ENCODE measurements at regions not wholly inside any gene's neighbourhood (a gene's known extent, or its start where the extent isn't known, plus 50 kb on each side); places are given as distances from the start of the nearest gene placed in this dataset.

GRCh38 chr5:75909223-75909622 lies 174.0 kb upstream of the SV2C start:
- no peaks in the 10 kb centered on the region for H3K9me3 ChIP-seq (ENCODE audit: low read depth)
- H3K27ac ChIP-seq: no peak overlapping the region
- no peaks in the 10 kb centered on the region for H3K4me1 ChIP-seq (ENCODE audit: low read depth)
- no peaks in the 10 kb centered on the region for H3K36me3 ChIP-seq
- no peak for TF ChIP-seq CTCF (IDR thresholded peaks at IDR 0.05; ENCODE audit: low read depth, low read length)
- no peak for DNase-seq (ENCODE audit: low read depth in 1 of 2, low spot score in 1 of 2)
- H3K4me3 ChIP-seq: no peak overlapping the region
- H3K27me3 ChIP-seq: no peaks in the 10 kb centered on the region

- H3K36me3 ChIP-seq: no peaks in the 10 kb centered on the region
- H3K27me3 ChIP-seq: no peaks in the 10 kb centered on the region
- H3K4me1 ChIP-seq (ENCODE audit: low read depth): no peaks in the 10 kb centered on the region
- no peak for TF ChIP-seq CTCF (IDR thresholded peaks at IDR 0.05; ENCODE audit: low read depth, low read length)
- H3K9me3 ChIP-seq (ENCODE audit: low read depth): no peaks in the 10 kb centered on the region
- no peak for DNase-seq (ENCODE audit: low read depth in 1 of 2, low spot score in 1 of 2)
- no peak overlapping the region for H3K27ac ChIP-seq
- H3K4me3 ChIP-seq: no peak overlapping the region
Measured at GRCh38 chr5:75907651-75908050, 175.5 kb upstream of the SV2C start.

GRCh38 chr5:75894482-75894881 lies 177.2 kb upstream of the POC5 start:
- no peak for DNase-seq (ENCODE audit: low read depth in 1 of 2, low spot score in 1 of 2)
- H3K4me1 ChIP-seq (ENCODE audit: low read depth): no peaks in the 10 kb centered on the region

GRCh38 chr5:75891736-75892135 lies 174.5 kb upstream of the POC5 start:
- Histone ChIP-seq H3K9me3 (ENCODE audit: low read depth) (no peaks in the 10 kb centered on the region), H3K36me3 (no peaks in the 10 kb centered on the region), H3K4me3 (no peak overlapping the region), H3K27me3 (no peaks in the 10 kb centered on the region), H3K27ac (no peak overlapping the region), H3K4me1 (ENCODE audit: low read depth) (no peaks in the 10 kb centered on the region)
- DNase-seq (ENCODE audit: low read depth in 1 of 2, low spot score in 1 of 2): no peak
- TF ChIP-seq CTCF (IDR thresholded peaks at IDR 0.05; ENCODE audit: low read depth, low read length): no peak

More at GRCh38 chr5:75894482-75894881, 177.2 kb upstream of the POC5 start:
- H3K4me3 ChIP-seq: no peak overlapping the region
- no peaks in the 10 kb centered on the region for H3K36me3 ChIP-seq
- no peak overlapping the region for H3K27ac ChIP-seq
- H3K27me3 ChIP-seq: no peaks in the 10 kb centered on the region
- TF ChIP-seq CTCF (IDR thresholded peaks at IDR 0.05; ENCODE audit: low read depth, low read length): no peak
- H3K9me3 ChIP-seq (ENCODE audit: low read depth): no peaks in the 10 kb centered on the region

GRCh38 chr5:75891020-75891419 lies 173.8 kb upstream of the POC5 start:
- Histone ChIP-seq H3K4me3 (no peak overlapping the region), H3K4me1 (ENCODE audit: low read depth) (no peaks in the 10 kb centered on the region), H3K27ac (no peak overlapping the region), H3K27me3 (no peaks in the 10 kb centered on the region), H3K9me3 (ENCODE audit: low read depth) (no peaks in the 10 kb centered on the region), H3K36me3 (no peaks in the 10 kb centered on the region)
- no peak for TF ChIP-seq CTCF (IDR thresholded peaks at IDR 0.05; ENCODE audit: low read depth, low read length)
- no peak for DNase-seq (ENCODE audit: low read depth in 1 of 2, low spot score in 1 of 2)

- H3K4me1 ChIP-seq (ENCODE audit: low read depth): no peaks in the 10 kb centered on the region
- no peaks in the 10 kb centered on the region for H3K36me3 ChIP-seq
- H3K4me3 ChIP-seq: no peak overlapping the region
- H3K27me3 ChIP-seq: no peaks in the 10 kb centered on the region
- H3K9me3 ChIP-seq (ENCODE audit: low read depth): no peaks in the 10 kb centered on the region
- H3K27ac ChIP-seq: no peak overlapping the region
- TF ChIP-seq CTCF (IDR thresholded peaks at IDR 0.05; ENCODE audit: low read depth, low read length): no peak
- DNase-seq (ENCODE audit: low read depth in 1 of 2, low spot score in 1 of 2): no peak
Measured at GRCh38 chr5:75890546-75890945, 173.3 kb upstream of the POC5 start.

All from cardiac muscle cell (in vitro differentiated cells and primary cell).